GM13976 (cell line): ENCODE measurements at regions not wholly inside any gene's neighbourhood (a gene's known extent, or its start where the extent isn't known, plus 50 kb on each side); places are given as distances from the start of the nearest gene placed in this dataset.
"Not testable (repeated sequence)": the region's sequence is repeated elsewhere in the genome, so short reads cannot be mapped to it uniquely, and the experiment has no call there.

Experiments
- DNase-seq: peaks from one replicate; pipeline ENCODE4 v3.0.0; 2012; ENCODE audit warnings: low spot score
- CTCF ChIP-seq: IDR thresholded peaks from 2 replicates; pipeline ENCODE4 v1.5.1; 2012; ENCODE audit warnings: borderline replicate concordance, mild to moderate bottlenecking; ENCODE audit not compliant: insufficient read depth; ENCODE audit errors: extremely low read depth, missing control alignments, control extremely low read depth
- in situ Hi-C: fragments of 300-500 bp; cut with MboI; formaldehyde crosslinking; loops from one replicate; pipeline ENCODE4 v1.12.0; 2022; ENCODE audit warnings: low sequenced_read_pairs, mixed read lengths, inconsistent platforms; ENCODE audit not compliant: unreplicated experiment

GRCh38 chr4:1550122-1551070 lies 133.7 kb downstream of the FAM53A start:
- in situ Hi-C loops: no loop called here
- DNase-seq: no peak
- no peak for TF ChIP-seq CTCF

- no peak for DNase-seq
- no peak for TF ChIP-seq CTCF
- in situ Hi-C loops: no loop called here
Measured at GRCh38 chr4:1549638-1550035, 134.5 kb downstream of the FAM53A start.

- peak; percentile 82 for DNase-seq
- peak; percentile 79 for TF ChIP-seq CTCF
- in situ Hi-C loops: not testable (repeated sequence)
Measured at GRCh38 chr4:1548827-1549637, 135.1 kb downstream of the FAM53A start.

GRCh38 chr4:1547856-1548826 lies 136.0 kb downstream of the FAM53A start:
- TF ChIP-seq CTCF: no peak
- DNase-seq: no peak
- in situ Hi-C loops: no loop called here

GRCh38 chr4:1547131-1547855 lies 136.8 kb downstream of the FAM53A start:
- in situ Hi-C loops: no loop called here
- DNase-seq: no peak

More at GRCh38 chr4:1547131-1547855, 136.8 kb downstream of the FAM53A start:
- TF ChIP-seq CTCF: no peak
